ENCODE measurements at regions not wholly inside any gene's neighbourhood (a gene's known extent, or its start where the extent isn't known, plus 50 kb on each side); places are given as distances from the start of the nearest gene placed in this dataset.

DNA sequence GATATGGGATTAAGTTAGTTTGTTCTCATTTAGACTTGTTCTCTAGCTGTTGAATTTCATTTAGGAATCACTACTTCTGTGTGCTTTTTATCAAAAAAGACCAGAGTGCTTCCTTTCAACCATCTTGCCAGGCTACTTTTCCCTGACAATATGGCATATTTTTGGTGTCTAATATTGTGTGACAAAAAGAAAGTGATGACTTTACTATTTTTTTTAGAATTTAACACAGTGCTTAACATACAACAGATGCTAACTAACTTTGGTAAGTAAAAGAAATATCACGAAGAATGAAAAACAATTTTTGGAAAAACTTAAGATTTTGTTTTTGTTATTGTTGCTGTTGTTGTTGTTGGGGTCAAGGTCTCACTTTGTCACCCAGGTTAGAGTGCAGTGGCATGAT is 462.2 kb upstream of the PABPC4L start:
- POLR2A ChIA-PET (ENCODE audit: unreplicated experiment) = no interaction called here
- CTCF ChIA-PET = no interaction called here
- H3K27me3 ChIP-seq (ENCODE audit: insufficient read depth, low read depth) = no peaks in the 10 kb centered on the region
- BruUV-seq (replicated peaks) = no TSS peak
- no peak overlapping the region for H3K4me2 ChIP-seq
- H3F3A ChIP-seq (ENCODE audit: insufficient read depth, low read depth) = no peaks in the 10 kb centered on the region
- H2AFZ ChIP-seq = no peak overlapping the region
- DNase-seq = no peak
- H3K4me3 ChIP-seq = no peak overlapping the region
- no peaks in the 10 kb centered on the region for H3K9me3 ChIP-seq (ENCODE audit: insufficient read depth, low read depth)
- intact Hi-C loops (cut with micrococcal nuclease; ENCODE audit: unreplicated experiment) = no loop called here
- peaks cover 13% of the 10 kb centered on the region for H3K4me1 ChIP-seq (replicated peaks; ENCODE audit: insufficient read depth)
- no peak for TF ChIP-seq EZH2 (IDR thresholded peaks at IDR 0.05; ENCODE audit: low read depth)
- TF ChIP-seq, protein P1, sequence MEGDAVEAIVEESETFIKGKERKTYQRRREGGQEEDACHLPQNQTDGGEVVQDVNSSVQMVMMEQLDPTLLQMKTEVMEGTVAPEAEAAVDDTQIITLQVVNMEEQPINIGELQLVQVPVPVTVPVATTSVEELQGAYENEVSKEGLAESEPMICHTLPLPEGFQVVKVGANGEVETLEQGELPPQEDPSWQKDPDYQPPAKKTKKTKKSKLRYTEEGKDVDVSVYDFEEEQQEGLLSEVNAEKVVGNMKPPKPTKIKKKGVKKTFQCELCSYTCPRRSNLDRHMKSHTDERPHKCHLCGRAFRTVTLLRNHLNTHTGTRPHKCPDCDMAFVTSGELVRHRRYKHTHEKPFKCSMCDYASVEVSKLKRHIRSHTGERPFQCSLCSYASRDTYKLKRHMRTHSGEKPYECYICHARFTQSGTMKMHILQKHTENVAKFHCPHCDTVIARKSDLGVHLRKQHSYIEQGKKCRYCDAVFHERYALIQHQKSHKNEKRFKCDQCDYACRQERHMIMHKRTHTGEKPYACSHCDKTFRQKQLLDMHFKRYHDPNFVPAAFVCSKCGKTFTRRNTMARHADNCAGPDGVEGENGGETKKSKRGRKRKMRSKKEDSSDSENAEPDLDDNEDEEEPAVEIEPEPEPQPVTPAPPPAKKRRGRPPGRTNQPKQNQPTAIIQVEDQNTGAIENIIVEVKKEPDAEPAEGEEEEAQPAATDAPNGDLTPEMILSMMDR (conservative IDR thresholded peaks at IDR 0.05) = no peak
- H3K79me2 ChIP-seq (ENCODE audit: low read depth) = no peaks in the 10 kb centered on the region
- no peak overlapping the region for H3K27ac ChIP-seq
- H3K9me2 ChIP-seq (ENCODE audit: insufficient read depth) = no peaks in the 10 kb centered on the region
- H3K36me3 ChIP-seq (ENCODE audit: low read depth) = no peaks in the 10 kb centered on the region
- H4K20me1 ChIP-seq (ENCODE audit: insufficient read depth) = no peaks in the 10 kb centered on the region

DNA sequence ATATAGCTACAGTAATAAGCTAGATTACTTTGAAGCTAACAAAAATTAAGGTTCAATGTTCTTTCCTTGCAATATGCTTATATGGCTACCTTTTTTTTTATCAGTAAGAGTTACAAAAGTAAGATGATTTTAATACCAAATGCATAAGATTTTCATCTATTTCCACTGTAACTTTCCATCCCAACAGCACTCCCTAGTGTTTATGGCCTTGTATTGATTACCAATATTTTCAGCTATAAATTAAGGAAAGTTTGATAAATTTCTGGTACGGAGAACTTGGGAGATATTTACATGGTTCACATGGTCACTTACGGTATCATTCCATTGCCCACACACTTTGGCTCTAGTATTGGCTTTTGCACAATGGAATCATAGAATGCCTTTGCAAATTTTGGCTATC is 448.9 kb upstream of the PABPC4L start:
- Histone ChIP-seq H3K4me3 (no peak overlapping the region), H3K79me2 (ENCODE audit: low read depth) (no peaks in the 10 kb centered on the region), H3K9me2 (ENCODE audit: insufficient read depth) (no peaks in the 10 kb centered on the region), H3K4me1 (replicated peaks; ENCODE audit: insufficient read depth) (no peaks in the 10 kb centered on the region), H3F3A (ENCODE audit: insufficient read depth, low read depth) (no peaks in the 10 kb centered on the region), H3K27ac (no peak overlapping the region), H2AFZ (no peak overlapping the region), H3K27me3 (ENCODE audit: insufficient read depth, low read depth) (no peaks in the 10 kb centered on the region), H4K20me1 (ENCODE audit: insufficient read depth) (no peaks in the 10 kb centered on the region), H3K4me2 (no peak overlapping the region), H3K36me3 (ENCODE audit: low read depth) (no peaks in the 10 kb centered on the region), H3K9me3 (ENCODE audit: insufficient read depth, low read depth) (no peaks in the 10 kb centered on the region)
- TF ChIP-seq EZH2 (IDR thresholded peaks at IDR 0.05; ENCODE audit: low read depth) = no peak
- TF ChIP-seq, protein P1 (conservative IDR thresholded peaks at IDR 0.05) = no peak
- POLR2A ChIA-PET (ENCODE audit: unreplicated experiment) = no interaction called here
- DNase-seq = no peak
- intact Hi-C loops (cut with micrococcal nuclease; ENCODE audit: unreplicated experiment) = no loop called here
- no TSS peak for BruUV-seq (replicated peaks)
- CTCF ChIA-PET = no interaction called here

GRCh38 chr4:134645778-134646177 is 444.2 kb upstream of the PABPC4L start:
- CTCF ChIA-PET = no interaction called here

More at GRCh38 chr4:134645778-134646177, 444.2 kb upstream of the PABPC4L start:
- Histone ChIP-seq H3K36me3 (ENCODE audit: low read depth) (no peaks in the 10 kb centered on the region), H3K9me2 (ENCODE audit: insufficient read depth) (no peaks in the 10 kb centered on the region), H3K4me2 (no peak overlapping the region), H3F3A (ENCODE audit: insufficient read depth, low read depth) (no peaks in the 10 kb centered on the region), H4K20me1 (ENCODE audit: insufficient read depth) (no peaks in the 10 kb centered on the region), H3K27me3 (ENCODE audit: insufficient read depth, low read depth) (no peaks in the 10 kb centered on the region), H3K4me3 (no peak overlapping the region), H3K79me2 (ENCODE audit: low read depth) (no peaks in the 10 kb centered on the region), H3K4me1 (replicated peaks; ENCODE audit: insufficient read depth) (no peaks in the 10 kb centered on the region), H3K27ac (no peak overlapping the region), H3K9me3 (ENCODE audit: insufficient read depth, low read depth) (no peaks in the 10 kb centered on the region), H2AFZ (no peak overlapping the region)
- intact Hi-C loops (cut with micrococcal nuclease; ENCODE audit: unreplicated experiment) = no loop called here
- DNase-seq = no peak
- POLR2A ChIA-PET (ENCODE audit: unreplicated experiment) = no interaction called here
- BruUV-seq (replicated peaks) = no TSS peak
- no peak for TF ChIP-seq EZH2 (IDR thresholded peaks at IDR 0.05; ENCODE audit: low read depth)
- TF ChIP-seq, protein P1 (conservative IDR thresholded peaks at IDR 0.05) = no peak
